Spleen (tissue), 7 donors: ENCODE measurements at regions not wholly inside any gene's neighbourhood (a gene's known extent, or its start where the extent isn't known, plus 50 kb on each side); places are given as distances from the start of the nearest gene placed in this dataset.

Experiments used
- POLR2A ChIP-seq, 3 donors: fragments of 450-650 bp; IDR thresholded peaks; one replicate each; pipeline ENCODE4 v1.5.1; 2017; ENCODE audit warnings: antibody characterized with exemption in 3 of 3, mild to moderate bottlenecking in 1 of 3
- TF ChIP-seq, protein P1 (sequence below), 11 experiments: fragments of 200-600 bp in 7 of 11; fragments of 450-650 bp in 4 of 11; sonication (generic) in 4 of 11; IDR thresholded peaks in 8 of 11; conservative IDR thresholded peaks in 3 of 11; 1 replicate in 7 of 11; 2 replicates in 4 of 11; pipeline versions ENCODE4 v1.4.0 to v1.8.0; 2016 to 2021; ENCODE audit warnings: antibody characterized with exemption in 11 of 11, inconsistent platforms in 4 of 11, mild to moderate bottlenecking in 1 of 11
- donor health status: DM: no; HTN: no; CAD: no; lungs with moderate emphysema.
- donor health status: DM: no; HTN: no; CAD: no.
- donor health status: DM: no; HTN: no; CAD: no.

DNA sequence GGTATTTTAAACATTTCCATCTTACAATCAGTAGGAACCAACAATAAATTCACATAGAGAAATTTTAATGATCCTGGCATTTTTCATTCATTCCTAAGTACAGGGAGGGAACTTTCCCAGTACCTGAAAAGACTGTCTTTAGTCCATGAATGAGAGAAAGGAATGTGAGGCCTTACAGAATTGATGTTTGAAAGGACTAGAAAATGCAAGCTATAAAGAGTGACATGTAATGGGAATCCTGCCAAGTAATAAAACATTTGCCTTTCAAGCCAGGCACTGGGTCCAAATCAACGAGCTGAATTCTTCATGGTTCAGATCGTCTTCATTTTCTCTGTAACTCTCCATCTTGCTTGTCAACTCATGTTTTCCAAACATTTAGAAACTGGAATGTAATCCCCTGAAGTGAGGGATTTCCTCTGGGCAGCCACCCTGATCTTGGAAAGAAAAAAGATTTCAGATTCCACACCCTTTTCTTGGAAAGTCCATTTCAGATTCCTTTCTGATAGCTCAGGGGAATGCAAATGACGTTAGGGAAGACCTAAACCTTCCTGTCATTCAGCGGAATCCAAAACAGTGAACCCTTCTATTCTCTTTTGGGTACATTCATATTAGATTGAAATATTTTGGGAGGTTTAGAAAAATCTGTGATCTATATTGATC lies 315.8 kb downstream of the SH3GL2 start:
- TF ChIP-seq, protein P1, sequence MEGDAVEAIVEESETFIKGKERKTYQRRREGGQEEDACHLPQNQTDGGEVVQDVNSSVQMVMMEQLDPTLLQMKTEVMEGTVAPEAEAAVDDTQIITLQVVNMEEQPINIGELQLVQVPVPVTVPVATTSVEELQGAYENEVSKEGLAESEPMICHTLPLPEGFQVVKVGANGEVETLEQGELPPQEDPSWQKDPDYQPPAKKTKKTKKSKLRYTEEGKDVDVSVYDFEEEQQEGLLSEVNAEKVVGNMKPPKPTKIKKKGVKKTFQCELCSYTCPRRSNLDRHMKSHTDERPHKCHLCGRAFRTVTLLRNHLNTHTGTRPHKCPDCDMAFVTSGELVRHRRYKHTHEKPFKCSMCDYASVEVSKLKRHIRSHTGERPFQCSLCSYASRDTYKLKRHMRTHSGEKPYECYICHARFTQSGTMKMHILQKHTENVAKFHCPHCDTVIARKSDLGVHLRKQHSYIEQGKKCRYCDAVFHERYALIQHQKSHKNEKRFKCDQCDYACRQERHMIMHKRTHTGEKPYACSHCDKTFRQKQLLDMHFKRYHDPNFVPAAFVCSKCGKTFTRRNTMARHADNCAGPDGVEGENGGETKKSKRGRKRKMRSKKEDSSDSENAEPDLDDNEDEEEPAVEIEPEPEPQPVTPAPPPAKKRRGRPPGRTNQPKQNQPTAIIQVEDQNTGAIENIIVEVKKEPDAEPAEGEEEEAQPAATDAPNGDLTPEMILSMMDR (IDR thresholded peaks at IDR 0.05 in 8 of 11, conservative IDR thresholded peaks at IDR 0.05 in 3 of 11), result no peak
- TF ChIP-seq POLR2A (IDR thresholded peaks at IDR 0.05), result no peak
